PFSK-1 (cell line): ENCODE measurements at regions not wholly inside any gene's neighbourhood (a gene's known extent, or its start where the extent isn't known, plus 50 kb on each side); places are given as distances from the start of the nearest gene placed in this dataset.

ENCODE experiments used
- FOXP2 ChIP-seq: optimal IDR thresholded peaks from 2 replicates; pipeline ENCODE3; 2011; ENCODE audit warnings: borderline replicate concordance, control low read depth, inconsistent platforms; ENCODE audit not compliant: insufficient read depth; ENCODE audit errors: extremely low read length, extremely low read depth
- POLR2AphosphoS5 ChIP-seq: IDR thresholded peaks from 2 replicates; pipeline ENCODE4 v1.6.1; 2012; ENCODE audit warnings: low read depth, mild to moderate bottlenecking, control low read depth, low read length, moderate library complexity
- SIN3A ChIP-seq: IDR thresholded peaks from 2 replicates; pipeline ENCODE4 v1.6.1; 2012; ENCODE audit warnings: mild to moderate bottlenecking, low read length, moderate library complexity, borderline replicate concordance; ENCODE audit not compliant: insufficient read depth
- TAF1 ChIP-seq: IDR thresholded peaks from 2 replicates; pipeline ENCODE4 v1.6.1; 2012; ENCODE audit warnings: low read length, control low read depth, borderline replicate concordance; ENCODE audit not compliant: insufficient read depth
- TF ChIP-seq, protein P1 (sequence below), 2 experiments: IDR thresholded peaks; 2 replicates each; pipeline versions ENCODE4 v1.6.1 to v1.8.0; 2011 to 2012; ENCODE audit warnings: low read depth in 2 of 2, low read length in 2 of 2, control low read depth in 1 of 2, inconsistent platforms in 1 of 2, mild to moderate bottlenecking in 1 of 2, moderate library complexity in 1 of 2; ENCODE audit not compliant: insufficient read depth in 1 of 2

DNA sequence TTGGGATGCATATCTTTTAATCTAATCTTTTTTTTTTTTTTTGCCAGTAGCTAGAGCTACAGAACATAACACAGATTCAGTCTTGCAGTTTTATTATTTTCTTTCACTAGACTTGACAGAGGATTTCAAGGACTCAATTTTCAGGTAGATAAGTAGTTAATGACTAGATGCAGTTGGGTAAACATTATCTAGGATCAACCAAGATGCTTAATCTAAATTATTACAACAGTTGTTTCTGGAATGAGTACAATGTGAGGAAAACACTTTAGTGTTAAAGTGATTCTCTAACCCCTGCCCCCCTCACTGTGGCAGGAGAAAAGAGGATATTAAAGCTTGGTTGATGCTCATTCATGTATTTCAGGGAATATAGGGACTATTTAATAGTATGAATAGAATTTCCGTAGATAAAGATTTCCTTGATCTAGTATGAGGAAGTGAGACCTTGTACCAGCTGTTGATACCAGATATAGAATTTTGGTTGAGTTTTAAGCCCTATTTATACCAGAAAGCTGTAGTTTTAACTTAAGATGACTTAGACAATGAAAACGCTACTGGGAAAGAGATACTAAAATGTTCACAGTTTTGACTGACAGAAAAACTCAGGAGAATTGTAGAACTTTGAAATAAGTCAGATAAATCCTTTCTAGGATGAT, 389.0 kb upstream of the C2CD4B start:
- TF ChIP-seq FOXP2, result no peak
- TF ChIP-seq, protein P1, sequence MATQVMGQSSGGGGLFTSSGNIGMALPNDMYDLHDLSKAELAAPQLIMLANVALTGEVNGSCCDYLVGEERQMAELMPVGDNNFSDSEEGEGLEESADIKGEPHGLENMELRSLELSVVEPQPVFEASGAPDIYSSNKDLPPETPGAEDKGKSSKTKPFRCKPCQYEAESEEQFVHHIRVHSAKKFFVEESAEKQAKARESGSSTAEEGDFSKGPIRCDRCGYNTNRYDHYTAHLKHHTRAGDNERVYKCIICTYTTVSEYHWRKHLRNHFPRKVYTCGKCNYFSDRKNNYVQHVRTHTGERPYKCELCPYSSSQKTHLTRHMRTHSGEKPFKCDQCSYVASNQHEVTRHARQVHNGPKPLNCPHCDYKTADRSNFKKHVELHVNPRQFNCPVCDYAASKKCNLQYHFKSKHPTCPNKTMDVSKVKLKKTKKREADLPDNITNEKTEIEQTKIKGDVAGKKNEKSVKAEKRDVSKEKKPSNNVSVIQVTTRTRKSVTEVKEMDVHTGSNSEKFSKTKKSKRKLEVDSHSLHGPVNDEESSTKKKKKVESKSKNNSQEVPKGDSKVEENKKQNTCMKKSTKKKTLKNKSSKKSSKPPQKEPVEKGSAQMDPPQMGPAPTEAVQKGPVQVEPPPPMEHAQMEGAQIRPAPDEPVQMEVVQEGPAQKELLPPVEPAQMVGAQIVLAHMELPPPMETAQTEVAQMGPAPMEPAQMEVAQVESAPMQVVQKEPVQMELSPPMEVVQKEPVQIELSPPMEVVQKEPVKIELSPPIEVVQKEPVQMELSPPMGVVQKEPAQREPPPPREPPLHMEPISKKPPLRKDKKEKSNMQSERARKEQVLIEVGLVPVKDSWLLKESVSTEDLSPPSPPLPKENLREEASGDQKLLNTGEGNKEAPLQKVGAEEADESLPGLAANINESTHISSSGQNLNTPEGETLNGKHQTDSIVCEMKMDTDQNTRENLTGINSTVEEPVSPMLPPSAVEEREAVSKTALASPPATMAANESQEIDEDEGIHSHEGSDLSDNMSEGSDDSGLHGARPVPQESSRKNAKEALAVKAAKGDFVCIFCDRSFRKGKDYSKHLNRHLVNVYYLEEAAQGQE (IDR thresholded peaks at IDR 0.05; ENCODE audit: insufficient read depth in 1 of 2, low read depth in 2 of 2, low read length in 2 of 2), result no peak
- TF ChIP-seq SIN3A, result no peak

DNA sequence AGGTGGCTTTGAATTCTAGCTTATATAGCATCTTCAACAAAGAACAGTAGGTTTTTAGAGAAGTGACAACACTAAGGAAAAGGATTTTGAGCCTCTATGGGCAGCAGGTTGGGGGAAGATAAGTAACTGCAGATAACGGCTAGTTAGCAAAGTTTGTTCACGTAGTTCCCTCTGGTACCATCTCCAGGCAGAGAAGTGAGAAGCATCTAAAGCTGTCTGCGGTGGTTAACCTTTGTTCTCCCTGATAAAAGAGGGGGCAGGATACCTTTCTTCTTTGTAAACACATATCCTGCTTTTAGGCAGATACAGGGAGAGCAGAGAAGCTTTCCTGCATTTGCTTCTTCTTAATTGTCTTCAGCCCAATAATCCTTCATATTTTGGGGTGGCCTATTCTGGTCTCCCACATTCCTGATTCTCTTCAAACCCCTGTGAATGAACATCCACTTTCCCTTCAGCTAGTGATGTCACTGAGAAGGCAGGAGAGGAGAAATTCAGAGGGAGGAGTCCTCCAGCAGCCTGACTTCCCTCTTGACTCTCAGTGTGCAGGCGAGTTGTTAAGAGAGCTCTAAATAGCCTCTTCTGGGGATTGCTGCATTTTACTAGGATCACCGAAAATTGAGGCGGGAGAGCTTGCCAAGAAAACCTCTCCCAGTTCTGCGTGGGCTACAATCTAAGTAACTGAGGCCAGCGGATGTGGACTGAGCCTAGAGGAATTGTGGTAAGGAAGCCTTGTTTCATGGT, 393.7 kb upstream of the C2CD4B start:
- TF ChIP-seq, protein P1 (IDR thresholded peaks at IDR 0.05; ENCODE audit: insufficient read depth in 1 of 2, low read depth in 2 of 2, low read length in 2 of 2), result no peak
- no peak for TF ChIP-seq SIN3A
- TF ChIP-seq POLR2AphosphoS5, result no peak
- no peak for TF ChIP-seq TAF1

DNA sequence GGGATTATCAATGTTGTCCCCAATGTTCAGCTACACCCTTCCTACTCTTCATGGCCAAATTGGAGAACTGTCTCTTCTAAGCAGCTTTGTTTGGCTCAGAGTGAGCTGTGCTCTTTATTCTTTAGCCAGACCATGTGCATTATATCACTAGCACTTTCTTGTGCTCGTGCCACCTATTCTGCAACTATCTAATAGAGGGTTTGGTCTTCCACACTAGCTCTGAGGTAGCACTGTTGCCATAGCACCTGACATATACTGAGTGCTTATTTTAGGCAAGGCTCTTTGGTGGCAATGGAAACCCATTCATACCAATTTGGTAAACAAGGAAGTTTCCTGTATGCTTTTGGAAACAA, 394.3 kb upstream of the C2CD4B start:
- TF ChIP-seq, protein P1 (IDR thresholded peaks at IDR 0.05; ENCODE audit: insufficient read depth in 1 of 2, low read depth in 2 of 2, low read length in 2 of 2), result no peak
- TF ChIP-seq SIN3A (no peak), TAF1 (no peak), FOXP2 (no peak), POLR2AphosphoS5 (no peak)

DNA sequence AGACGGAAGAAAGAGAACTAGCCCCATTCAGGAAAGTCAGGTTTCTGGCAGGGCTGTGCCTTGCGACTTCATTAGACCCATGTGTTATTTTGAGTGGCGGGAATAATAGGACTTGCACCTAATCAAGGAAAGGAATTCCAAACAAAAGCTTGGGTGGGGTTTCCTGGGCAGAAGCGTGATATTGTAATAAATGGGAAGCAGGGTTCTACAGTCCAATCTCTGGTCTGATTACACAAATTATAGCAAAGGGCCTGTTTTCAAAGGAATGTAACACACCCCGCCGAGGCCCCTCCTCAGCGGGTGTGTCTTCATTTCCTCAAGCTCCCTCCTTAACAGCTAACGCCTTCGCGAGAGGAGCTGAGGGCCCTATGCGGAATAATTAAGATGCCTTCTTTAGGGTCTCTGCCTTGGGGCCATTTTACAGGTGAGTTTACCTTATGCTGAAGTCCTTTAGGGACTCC, 396.0 kb upstream of the C2CD4B start:
- no peak for TF ChIP-seq SIN3A
- TF ChIP-seq TAF1, result no peak
- TF ChIP-seq, protein P1 (IDR thresholded peaks at IDR 0.05; ENCODE audit: insufficient read depth in 1 of 2, low read depth in 2 of 2, low read length in 2 of 2), result no peak
- TF ChIP-seq POLR2AphosphoS5, result no peak
- TF ChIP-seq FOXP2, result no peak
